GM12892 (cell line): ENCODE measurements at regions not wholly inside any gene's neighbourhood (a gene's known extent, or its start where the extent isn't known, plus 50 kb on each side); places are given as distances from the start of the nearest gene placed in this dataset.

ENCODE experiments used
- POLR2A ChIP-seq: IDR thresholded peaks from 2 replicates; pipeline ENCODE4 v1.6.1; 2011; ENCODE audit warnings: low read depth, low read length, control low read depth
- POLR2AphosphoS5 ChIP-seq: IDR thresholded peaks from 2 replicates; pipeline ENCODE4 v1.6.1; 2011; ENCODE audit warnings: low read depth, low read length, control low read depth
- TAF1 ChIP-seq: IDR thresholded peaks from 2 replicates; pipeline ENCODE4 v1.6.1; 2011; ENCODE audit warnings: low read depth, mild to moderate bottlenecking, control low read depth, low read length, borderline replicate concordance

GRCh38 chr3:43994657-43995546 is 246.8 kb upstream of the TOPAZ1 start:
- TF ChIP-seq POLR2A (no peak), POLR2AphosphoS5 (no peak), TAF1 (no peak)
